Neural cell (in vitro differentiated cells): ENCODE measurements at regions not wholly inside any gene's neighbourhood (a gene's known extent, or its start where the extent isn't known, plus 50 kb on each side); places are given as distances from the start of the nearest gene placed in this dataset.

Source experiments
- H2AFZ ChIP-seq: fragments of 200-600, 300-800 bp; sonication (generic), shearing (Covaris generic); 2 replicates; pipeline ENCODE4 v1.6.0; 2014; ENCODE audit warnings: low read depth, mild to moderate bottlenecking, antibody characterized with exemption, low read length, moderate library complexity
- H3F3A ChIP-seq: fragments of 200-600 bp; shearing (Covaris generic); 2 replicates; pipeline ENCODE4 v1.6.1; 2016; ENCODE audit warnings: mild to moderate bottlenecking, moderate library complexity, mixed read lengths, antibody characterized with exemption, low read length; ENCODE audit not compliant: insufficient read depth, poor library complexity, severe bottlenecking
- H3K27ac ChIP-seq: fragments of 200-600, 300-800 bp; sonication (generic), shearing (Covaris generic); 2 replicates; pipeline ENCODE4 v1.5.1; 2014; ENCODE audit warnings: mild to moderate bottlenecking, low read length, moderate library complexity
- H3K27me3 ChIP-seq: fragments of 300-800, 200-600 bp; sonication (generic), shearing (Covaris generic); 2 replicates; pipeline ENCODE4 v1.6.0; 2014; ENCODE audit warnings: mild to moderate bottlenecking, low read depth, low read length, moderate library complexity; ENCODE audit not compliant: insufficient read depth
- H3K36me3 ChIP-seq: fragments of 300-800, 200-600 bp; sonication (generic), shearing (Covaris generic); 2 replicates; pipeline ENCODE4 v1.5.1; 2014; ENCODE audit warnings: mild to moderate bottlenecking, antibody characterized with exemption, low read length, moderate library complexity; ENCODE audit not compliant: insufficient read depth
- H3K4me2 ChIP-seq: fragments of 300-800, 200-600 bp; sonication (generic), shearing (Covaris generic); 2 replicates; pipeline ENCODE4 v1.6.0; 2014; ENCODE audit warnings: mild to moderate bottlenecking, low read length
- H3K4me3 ChIP-seq: fragments of 300-800, 200-600 bp; sonication (generic), shearing (Covaris generic); 2 replicates; pipeline ENCODE4 v1.5.1; 2014; ENCODE audit warnings: mild to moderate bottlenecking, low read length, moderate library complexity
- H3K79me2 ChIP-seq: fragments of 200-600 bp; shearing (Covaris generic); replicated peaks from 2 replicates; pipeline ENCODE4 v1.6.0; 2014; ENCODE audit warnings: mild to moderate bottlenecking, low read length, moderate library complexity; ENCODE audit not compliant: insufficient read depth
- H3K9ac ChIP-seq: fragments of 300-800, 200-600 bp; sonication (generic), shearing (Covaris generic); 2 replicates; pipeline ENCODE4 v1.6.1; 2016; ENCODE audit warnings: mild to moderate bottlenecking, low read length, mixed read lengths
- H3K9me2 ChIP-seq: fragments of 200-600 bp; shearing (Covaris generic); 2 replicates; pipeline ENCODE4 v1.6.1; 2016; ENCODE audit warnings: mild to moderate bottlenecking, low read length, mixed read lengths; ENCODE audit not compliant: insufficient read depth
- H3K9me3 ChIP-seq: fragments of 200-600, 300-800 bp; sonication (generic), shearing (Covaris generic); 2 replicates; pipeline ENCODE4 v1.6.1; 2016; ENCODE audit warnings: mild to moderate bottlenecking, mixed run types, low read length, moderate library complexity, mixed read lengths
- H4K20me1 ChIP-seq: fragments of 200-600 bp; shearing (Covaris generic); 2 replicates; pipeline ENCODE4 v1.6.1; 2016; ENCODE audit warnings: mild to moderate bottlenecking, mixed run types; ENCODE audit not compliant: insufficient read depth
- CTCF ChIP-seq: fragments of 450-650 bp; IDR thresholded peaks from 2 replicates; pipeline ENCODE4 v1.5.1; 2014; ENCODE audit warnings: antibody characterized with exemption, mild to moderate bottlenecking, moderate library complexity; ENCODE audit not compliant: poor library complexity, severe bottlenecking
- EP300 ChIP-seq: fragments of 450-650 bp; conservative IDR thresholded peaks from 2 replicates; pipeline ENCODE4 v1.6.1; 2014; ENCODE audit warnings: antibody characterized with exemption, mild to moderate bottlenecking, moderate library complexity; ENCODE audit not compliant: poor library complexity, severe bottlenecking
- EZH2 ChIP-seq: fragments of 200-600, 300-800 bp; shearing (Covaris generic), sonication (generic); IDR thresholded peaks from 2 replicates; pipeline ENCODE4 v1.6.1; 2014; ENCODE audit warnings: antibody characterized with exemption, low read length, borderline replicate concordance, mild to moderate bottlenecking; ENCODE audit not compliant: insufficient read depth, poor library complexity, severe bottlenecking
- MXI1 ChIP-seq: fragments of 450-650 bp; conservative IDR thresholded peaks from 2 replicates; pipeline ENCODE4 v1.6.1; 2014; ENCODE audit warnings: antibody characterized with exemption, mild to moderate bottlenecking; ENCODE audit not compliant: poor library complexity, severe bottlenecking
- POLR2AphosphoS5 ChIP-seq: IDR thresholded peaks from 2 replicates; pipeline ENCODE4 v1.6.1; 2012
- RAD21 ChIP-seq: fragments of 450-650 bp; conservative IDR thresholded peaks from 2 replicates; pipeline ENCODE4 v1.6.1; 2014; ENCODE audit warnings: antibody characterized with exemption, mild to moderate bottlenecking, moderate library complexity
- REST ChIP-seq: IDR thresholded peaks from 2 replicates; pipeline ENCODE4 v1.6.1; 2012; ENCODE audit warnings: borderline replicate concordance
- SMC3 ChIP-seq: fragments of 450-650 bp; conservative IDR thresholded peaks from 2 replicates; pipeline ENCODE4 v1.6.1; 2014; ENCODE audit warnings: antibody characterized with exemption, mild to moderate bottlenecking, moderate library complexity; ENCODE audit not compliant: poor library complexity
- TAF1 ChIP-seq: IDR thresholded peaks from 2 replicates; pipeline ENCODE4 v1.6.1; 2012; ENCODE audit warnings: low read depth

- Histone ChIP-seq H3K36me3 (no peaks in the 10 kb centered on the region), H3K79me2 (no peaks in the 10 kb centered on the region), H4K20me1 (no peaks in the 10 kb centered on the region), H3K9me3 (no peaks in the 10 kb centered on the region), H3K4me2 (no peak overlapping the region), H3K9me2 (no peaks in the 10 kb centered on the region), H3K27me3 (no peaks in the 10 kb centered on the region), H2AFZ (no peak overlapping the region), H3K27ac (no peak overlapping the region), H3K4me3 (no peak overlapping the region), H3F3A (no peaks in the 10 kb centered on the region), H3K9ac (no peak overlapping the region)
- TF ChIP-seq EZH2, result no peak
- no peak for TF ChIP-seq RAD21
- TF ChIP-seq EP300, result no peak
- no peak for TF ChIP-seq REST
- TF ChIP-seq TAF1, result no peak
- no peak for TF ChIP-seq CTCF
- TF ChIP-seq MXI1, result no peak
- TF ChIP-seq POLR2AphosphoS5, result no peak
- no peak for TF ChIP-seq SMC3
Measured at GRCh38 chr20:40519918-40520317, 169.1 kb downstream of the MAFB start.

GRCh38 chr20:40512994-40513393, 176.0 kb downstream of the MAFB start:
- Histone ChIP-seq H3K9me2 (no peaks in the 10 kb centered on the region), H3K79me2 (no peaks in the 10 kb centered on the region), H4K20me1 (no peaks in the 10 kb centered on the region), H3K9ac (no peak overlapping the region), H3K36me3 (no peaks in the 10 kb centered on the region), H3F3A (no peaks in the 10 kb centered on the region), H2AFZ (no peak overlapping the region), H3K27ac (no peak overlapping the region), H3K27me3 (no peaks in the 10 kb centered on the region), H3K9me3 (no peaks in the 10 kb centered on the region), H3K4me3 (no peak overlapping the region), H3K4me2 (no peak overlapping the region)
- TF ChIP-seq TAF1, result no peak
- no peak for TF ChIP-seq REST
- no peak for TF ChIP-seq SMC3
- no peak for TF ChIP-seq EZH2
- TF ChIP-seq EP300, result no peak
- no peak for TF ChIP-seq RAD21
- TF ChIP-seq POLR2AphosphoS5, result no peak
- no peak for TF ChIP-seq CTCF
- no peak for TF ChIP-seq MXI1
